ENCODE measurements at regions not wholly inside any gene's neighbourhood (a gene's known extent, or its start where the extent isn't known, plus 50 kb on each side); places are given as distances from the start of the nearest gene placed in this dataset.

DNA sequence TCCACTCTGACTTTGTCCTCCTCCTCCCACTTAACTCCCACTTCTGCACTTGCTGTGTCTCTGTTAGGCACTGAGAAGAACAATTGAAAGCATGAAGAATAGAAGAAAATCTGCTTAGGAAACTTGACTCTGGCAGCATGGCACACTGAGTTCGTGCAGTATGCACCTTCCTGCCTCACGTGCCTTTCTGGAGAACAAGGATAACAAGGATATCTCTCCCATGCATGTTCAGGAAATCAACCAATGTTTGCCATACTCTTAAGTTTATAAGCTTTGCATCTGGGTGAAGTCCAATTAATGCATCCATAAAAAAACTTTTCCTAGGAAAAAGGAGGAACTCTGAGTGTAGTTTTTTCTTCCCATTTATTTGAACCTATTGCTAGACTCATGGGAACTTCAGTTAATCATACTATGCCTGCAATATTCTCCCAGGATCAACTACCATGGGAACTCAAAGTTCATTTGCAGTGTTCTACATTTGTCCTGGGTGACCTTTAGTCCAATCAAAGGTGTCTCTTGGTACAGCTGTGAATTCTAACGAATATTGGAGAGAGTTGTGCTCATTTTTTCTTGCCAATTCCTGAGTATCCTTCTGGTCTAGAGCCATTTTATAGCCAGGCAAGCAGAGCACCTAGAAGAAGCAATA lies 227.0 kb downstream of the ENC1 start:
- H3K4me1 Mint-ChIP-seq (ENCODE audit: low read depth, unreplicated experiment) = peaks cover 73% of the 10 kb centered on the region
- no peaks in the 10 kb centered on the region for H3K27me3 ChIP-seq (replicated peaks; ENCODE audit: control insufficient read depth, insufficient read depth, low read length)
- H3K36me3 ChIP-seq (ENCODE audit: control insufficient read depth, insufficient read depth, low read length) = no peaks in the 10 kb centered on the region
- CTCF ChIA-PET = no interaction called here
- BruUV-seq (replicated peaks) = no TSS peak
- no peaks in the 10 kb centered on the region for H3K36me3 Mint-ChIP-seq (ENCODE audit: insufficient read depth, unreplicated experiment)
- no peak for TF ChIP-seq CTCF (IDR thresholded peaks at IDR 0.05; ENCODE audit: insufficient read depth in 1 of 2, low read depth in 1 of 2, low read length in 1 of 2, severe bottlenecking in 1 of 2, unreplicated experiment in 1 of 2)
- H3K9me3 Mint-ChIP-seq (ENCODE audit: unreplicated experiment) = no peaks in the 10 kb centered on the region
- POLR2A ChIA-PET = no interaction called here
- DNase-seq = no peak
- H3K27ac Mint-ChIP-seq (ENCODE audit: unreplicated experiment) = no peak overlapping the region
- no peak overlapping the region for H3K4me3 Mint-ChIP-seq (ENCODE audit: unreplicated experiment)
- no peaks in the 10 kb centered on the region for H3K27me3 Mint-ChIP-seq (ENCODE audit: insufficient read depth, unreplicated experiment)
- intact Hi-C loops (cut with micrococcal nuclease; ENCODE audit: unreplicated experiment) = no loop called here
- H3K4me3 ChIP-seq (ENCODE audit: low read depth, low read length) = no peak overlapping the region
- H3K9me3 ChIP-seq = no peaks in the 10 kb centered on the region
- peaks cover 76% of the 10 kb centered on the region for H3K4me1 ChIP-seq

GRCh38 chr5:74412066-74412465 lies 228.5 kb downstream of the ENC1 start:
- no peaks in the 10 kb centered on the region for H3K36me3 Mint-ChIP-seq (ENCODE audit: insufficient read depth, unreplicated experiment)
- no TSS peak for BruUV-seq (replicated peaks)
- H3K4me1 ChIP-seq = peaks cover 79% of the 10 kb centered on the region
- intact Hi-C loops (cut with micrococcal nuclease; ENCODE audit: unreplicated experiment) = no loop called here
- TF ChIP-seq CTCF (IDR thresholded peaks at IDR 0.05; ENCODE audit: insufficient read depth in 1 of 2, low read depth in 1 of 2, low read length in 1 of 2, severe bottlenecking in 1 of 2, unreplicated experiment in 1 of 2) = no peak
- ChIA-PET POLR2A (no interaction called here), CTCF (no interaction called here)
- no peak overlapping the region for H3K4me3 ChIP-seq (ENCODE audit: low read depth, low read length)
- peaks cover 67% of the 10 kb centered on the region for H3K4me1 Mint-ChIP-seq (ENCODE audit: low read depth, unreplicated experiment)
- H3K9me3 Mint-ChIP-seq (ENCODE audit: unreplicated experiment) = no peaks in the 10 kb centered on the region
- H3K9me3 ChIP-seq = no peaks in the 10 kb centered on the region
- no peaks in the 10 kb centered on the region for H3K27me3 ChIP-seq (replicated peaks; ENCODE audit: control insufficient read depth, insufficient read depth, low read length)
- H3K27me3 Mint-ChIP-seq (ENCODE audit: insufficient read depth, unreplicated experiment) = no peaks in the 10 kb centered on the region
- no peak overlapping the region for H3K4me3 Mint-ChIP-seq (ENCODE audit: unreplicated experiment)
- peak in 1 of 2 experiments; percentile 50 for DNase-seq
- H3K27ac Mint-ChIP-seq (ENCODE audit: unreplicated experiment) = no peak overlapping the region
- no peaks in the 10 kb centered on the region for H3K36me3 ChIP-seq (ENCODE audit: control insufficient read depth, insufficient read depth, low read length)

GRCh38 chr5:74409712-74410111 lies 230.8 kb downstream of the ENC1 start:
- no peak for TF ChIP-seq CTCF (IDR thresholded peaks at IDR 0.05; ENCODE audit: insufficient read depth in 1 of 2, low read depth in 1 of 2, low read length in 1 of 2, severe bottlenecking in 1 of 2, unreplicated experiment in 1 of 2)

More at GRCh38 chr5:74409712-74410111, 230.8 kb downstream of the ENC1 start:
- Mint-ChIP-seq H3K9me3 (ENCODE audit: unreplicated experiment) (no peaks in the 10 kb centered on the region), H3K4me3 (ENCODE audit: unreplicated experiment) (no peak overlapping the region), H3K27me3 (ENCODE audit: insufficient read depth, unreplicated experiment) (no peaks in the 10 kb centered on the region), H3K27ac (ENCODE audit: unreplicated experiment) (peak overlapping the region; percentile 19), H3K4me1 (ENCODE audit: low read depth, unreplicated experiment) (peaks cover 50% of the 10 kb centered on the region), H3K36me3 (ENCODE audit: insufficient read depth, unreplicated experiment) (no peaks in the 10 kb centered on the region)
- no peak overlapping the region for H3K4me3 ChIP-seq (ENCODE audit: low read depth, low read length)
- H3K36me3 ChIP-seq (ENCODE audit: control insufficient read depth, insufficient read depth, low read length) = no peaks in the 10 kb centered on the region
- intact Hi-C loops (cut with micrococcal nuclease; ENCODE audit: unreplicated experiment) = no loop called here
- CTCF ChIA-PET = no interaction called here
- no TSS peak for BruUV-seq (replicated peaks)
- no peaks in the 10 kb centered on the region for H3K9me3 ChIP-seq
- H3K27me3 ChIP-seq (replicated peaks; ENCODE audit: control insufficient read depth, insufficient read depth, low read length) = no peaks in the 10 kb centered on the region
- H3K4me1 ChIP-seq = peaks cover 81% of the 10 kb centered on the region
- no peak for DNase-seq
- POLR2A ChIA-PET = no interaction called here
